Stimulated activated CD4-positive, alpha-beta T cell treated with anti-CD3 and anti-CD28 coated beads, Interleukin-2, amount 100 ng/mL, for 48 hours (primary cell): ENCODE measurements at regions not wholly inside any gene's neighbourhood (a gene's known extent, or its start where the extent isn't known, plus 50 kb on each side); places are given as distances from the start of the nearest gene placed in this dataset.
A peak's percentile ranks its signal among the peaks of the same experiment; 100 is the strongest.

ENCODE experiments used
- DNase-seq, 2 donors: peaks; one replicate each; pipeline ENCODE4 v3.0.0-alpha.2; 2020

- no peak for DNase-seq
Measured at GRCh38 chr9:79885093-79885857, 313.5 kb downstream of the TLE4 start.

GRCh38 chr9:79884546-79884945, 312.8 kb downstream of the TLE4 start:
- no peak for DNase-seq

- DNase-seq: no peak
Measured at GRCh38 chr9:79883073-79883645, 311.4 kb downstream of the TLE4 start.

GRCh38 chr9:79880626-79881025, 308.9 kb downstream of the TLE4 start:
- no peak for DNase-seq

- no peak for DNase-seq
Measured at GRCh38 chr9:79877943-79878602, 306.3 kb downstream of the TLE4 start.

- DNase-seq: no peak
Measured at GRCh38 chr9:79868567-79869189, 296.9 kb downstream of the TLE4 start.

- DNase-seq: no peak
Measured at GRCh38 chr9:79862921-79863890, 291.4 kb downstream of the TLE4 start.

GRCh38 chr9:79858508-79858907, 286.7 kb downstream of the TLE4 start:
- no peak for DNase-seq

GRCh38 chr9:79857188-79857587, 285.4 kb downstream of the TLE4 start:
- no peak for DNase-seq

GRCh38 chr9:79847074-79847473, 275.3 kb downstream of the TLE4 start:
- no peak for DNase-seq

- no peak for DNase-seq
Measured at GRCh38 chr9:79829566-79830302, 258.0 kb downstream of the TLE4 start.

GRCh38 chr9:79824265-79824664, 252.5 kb downstream of the TLE4 start:
- no peak for DNase-seq

GRCh38 chr9:79817438-79818004, 245.8 kb downstream of the TLE4 start:
- DNase-seq: peak in 1 of 2 donors; percentile 6

- DNase-seq: no peak
Measured at GRCh38 chr9:79813258-79813638, 241.5 kb downstream of the TLE4 start.

GRCh38 chr9:79812507-79813257, 240.9 kb downstream of the TLE4 start:
- no peak for DNase-seq

- DNase-seq: no peak
Measured at GRCh38 chr9:79812099-79812498, 240.3 kb downstream of the TLE4 start.

- no peak for DNase-seq
Measured at GRCh38 chr9:79809931-79810330, 238.2 kb downstream of the TLE4 start.

- DNase-seq: no peak
Measured at GRCh38 chr9:79809316-79809876, 237.6 kb downstream of the TLE4 start.

- DNase-seq: no peak
Measured at GRCh38 chr9:79807971-79808370, 236.2 kb downstream of the TLE4 start.

- no peak for DNase-seq
Measured at GRCh38 chr9:79806086-79806485, 234.3 kb downstream of the TLE4 start.
